HG02759 (cell line): ENCODE measurements at regions not wholly inside any gene's neighbourhood (a gene's known extent, or its start where the extent isn't known, plus 50 kb on each side); places are given as distances from the start of the nearest gene placed in this dataset.

Experiments used
- ATAC-seq: cut with Tn5 transposase; IDR thresholded peaks from one replicate; pipeline ENCODE4 v1.9.1; 2021; ENCODE audit warnings: mild to moderate bottlenecking, moderate library complexity; ENCODE audit not compliant: unreplicated experiment

GRCh38 chr12:74899031-74899829 lies 310.4 kb downstream of the KCNC2 start:
- ATAC-seq: no peak

- ATAC-seq: no peak
Measured at GRCh38 chr12:74900232-74900631, 309.4 kb downstream of the KCNC2 start.

GRCh38 chr12:74903522-74903921 lies 306.1 kb downstream of the KCNC2 start:
- ATAC-seq: no peak

DNA sequence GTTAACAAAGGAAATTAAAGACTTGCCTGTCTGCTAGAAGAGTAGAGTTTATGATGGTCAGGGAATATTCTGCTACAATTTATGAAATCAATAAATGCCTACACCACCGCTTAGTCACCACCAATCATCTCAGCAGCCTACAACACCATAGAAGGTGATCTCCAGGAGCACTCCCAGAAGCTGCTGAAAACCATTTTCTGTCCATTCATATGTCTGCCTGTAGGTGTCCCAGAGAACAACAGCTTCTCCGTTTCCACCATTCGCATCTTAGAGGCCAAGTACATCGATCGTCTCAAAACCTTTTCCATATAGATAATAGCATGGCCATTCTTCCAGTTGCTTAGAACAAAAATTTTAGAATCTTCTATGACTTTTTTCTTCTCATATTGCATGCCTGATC lies 303.4 kb downstream of the KCNC2 start:
- ATAC-seq: no peak

- no peak for ATAC-seq
Measured at GRCh38 chr12:74910831-74911230, 298.8 kb downstream of the KCNC2 start.

DNA sequence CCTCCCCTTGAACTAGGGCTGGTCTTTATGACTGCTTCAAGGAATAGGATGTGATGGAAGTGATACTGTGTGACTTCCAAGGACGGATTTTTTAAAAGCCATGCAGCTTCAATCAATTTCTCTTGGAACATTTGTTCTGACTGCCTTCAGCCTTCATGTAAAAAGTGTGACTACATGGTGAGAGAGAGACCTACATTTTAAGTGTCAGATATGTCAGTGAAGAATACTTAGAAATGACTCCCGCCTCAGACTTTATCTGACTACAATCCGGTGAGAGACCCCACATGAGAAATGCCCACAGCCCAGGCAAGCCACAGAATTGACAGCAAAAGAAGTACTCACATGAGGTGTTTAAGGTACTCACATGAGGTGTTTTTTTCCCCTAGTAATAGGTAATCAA lies 295.3 kb downstream of the KCNC2 start:
- ATAC-seq: no peak

- ATAC-seq: no peak
Measured at GRCh38 chr12:74915718-74916117, 293.9 kb downstream of the KCNC2 start.

GRCh38 chr12:74917743-74918142 lies 291.9 kb downstream of the KCNC2 start:
- ATAC-seq: no peak

DNA sequence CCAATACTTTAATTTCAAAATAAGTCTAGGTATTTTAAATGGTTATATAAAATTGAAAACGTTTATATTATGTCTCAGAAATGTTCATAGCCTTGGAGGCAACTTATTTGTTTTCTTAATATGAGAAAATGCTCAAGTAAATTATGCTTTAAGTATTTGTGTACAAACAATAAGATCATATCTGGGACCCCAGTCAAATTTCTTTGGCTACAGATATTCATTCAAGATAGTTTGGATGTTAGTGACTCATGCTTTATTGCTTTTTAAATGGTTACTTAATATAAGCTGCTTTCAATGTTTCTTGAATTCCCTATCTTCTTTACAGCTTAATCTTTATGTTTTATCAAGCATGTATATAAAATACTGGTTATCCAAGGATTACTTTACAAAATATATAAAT lies 291.3 kb downstream of the KCNC2 start:
- ATAC-seq: no peak

- ATAC-seq: no peak
Measured at GRCh38 chr12:74922117-74922516, 287.5 kb downstream of the KCNC2 start.

- no peak for ATAC-seq
Measured at GRCh38 chr12:74922642-74923041, 287.0 kb downstream of the KCNC2 start.

- ATAC-seq: no peak
Measured at GRCh38 chr12:74941670-74942069, 268.0 kb downstream of the KCNC2 start.

DNA sequence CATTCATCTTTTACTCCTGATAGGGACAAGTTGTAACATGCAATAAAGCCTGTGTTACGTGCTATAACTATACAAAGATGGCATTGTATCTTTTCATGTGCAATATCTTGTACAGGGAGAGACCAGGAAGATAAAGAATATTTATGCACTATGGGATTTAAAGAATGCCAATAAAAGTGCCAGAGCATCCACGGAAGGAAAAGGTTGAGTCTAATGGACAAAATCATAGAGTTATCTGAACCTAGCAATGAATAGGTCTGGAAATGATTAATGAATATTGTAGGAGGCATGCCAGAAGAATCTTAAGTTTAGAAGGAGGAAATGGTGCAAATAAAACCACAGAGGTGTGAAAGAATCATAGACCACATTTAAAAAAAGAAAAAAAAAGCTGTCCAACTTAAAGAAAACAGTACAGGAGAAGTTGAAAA lies 263.9 kb downstream of the KCNC2 start:
- ATAC-seq: no peak

DNA sequence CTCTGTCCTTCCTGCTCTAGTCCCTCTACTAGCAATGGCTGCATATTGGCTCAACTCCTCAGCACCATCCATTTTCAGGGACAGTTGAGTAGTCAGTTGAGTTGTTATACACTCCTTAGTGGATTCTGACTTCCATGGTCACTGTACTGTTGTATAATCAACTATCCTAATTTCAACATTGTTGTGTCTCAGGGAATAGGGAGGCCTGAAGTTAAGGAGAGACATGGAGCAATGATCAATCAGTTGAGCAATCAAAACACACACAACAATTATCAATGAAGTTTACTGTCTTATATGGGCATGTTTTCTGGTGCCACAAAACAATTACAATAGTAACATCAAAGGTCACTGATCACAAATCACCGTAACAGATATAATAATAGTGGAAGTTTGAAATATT lies 255.9 kb downstream of the KCNC2 start:
- no peak for ATAC-seq

- ATAC-seq: no peak
Measured at GRCh38 chr12:74957231-74957630, 252.4 kb downstream of the KCNC2 start.

- no peak for ATAC-seq
Measured at GRCh38 chr12:74957634-74958033, 252.0 kb downstream of the KCNC2 start.

DNA sequence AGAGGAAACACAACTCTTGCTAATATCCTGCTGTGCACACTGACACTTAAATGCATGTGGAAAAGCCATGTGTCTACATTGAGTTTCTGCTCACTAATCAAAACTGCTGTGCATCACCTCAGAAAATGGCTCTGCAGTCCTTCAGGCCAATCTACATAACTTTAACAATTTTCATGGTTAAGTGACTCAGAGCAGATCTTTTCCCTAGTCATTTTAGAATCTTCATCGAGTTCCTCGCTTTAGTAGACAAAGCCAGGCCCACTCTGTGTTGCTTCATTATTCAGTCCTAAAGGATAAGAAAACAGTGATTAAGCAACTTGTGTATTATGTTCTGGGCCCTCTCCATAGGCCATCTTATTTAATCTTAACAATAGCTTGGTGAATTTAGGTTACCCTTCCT lies 250.0 kb downstream of the KCNC2 start:
- no peak for ATAC-seq

DNA sequence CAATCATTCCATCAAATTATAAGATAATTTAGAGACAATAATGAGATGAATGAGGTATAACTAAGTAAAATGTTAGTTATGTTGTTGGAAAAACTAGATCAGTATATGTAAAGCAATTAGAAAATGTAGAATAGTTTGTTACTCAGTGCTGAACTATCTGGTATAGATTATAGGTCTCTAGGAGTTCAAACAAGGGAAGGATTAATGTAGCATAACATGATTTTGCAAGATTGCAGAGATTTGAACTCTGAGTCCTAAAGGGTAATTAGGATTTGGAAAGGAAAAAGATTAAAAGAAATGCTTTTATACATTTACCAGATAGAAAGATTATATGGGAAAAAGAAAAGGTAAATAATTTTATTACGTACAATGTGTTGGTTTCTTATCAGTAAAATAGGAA lies 246.3 kb downstream of the KCNC2 start:
- ATAC-seq: no peak

DNA sequence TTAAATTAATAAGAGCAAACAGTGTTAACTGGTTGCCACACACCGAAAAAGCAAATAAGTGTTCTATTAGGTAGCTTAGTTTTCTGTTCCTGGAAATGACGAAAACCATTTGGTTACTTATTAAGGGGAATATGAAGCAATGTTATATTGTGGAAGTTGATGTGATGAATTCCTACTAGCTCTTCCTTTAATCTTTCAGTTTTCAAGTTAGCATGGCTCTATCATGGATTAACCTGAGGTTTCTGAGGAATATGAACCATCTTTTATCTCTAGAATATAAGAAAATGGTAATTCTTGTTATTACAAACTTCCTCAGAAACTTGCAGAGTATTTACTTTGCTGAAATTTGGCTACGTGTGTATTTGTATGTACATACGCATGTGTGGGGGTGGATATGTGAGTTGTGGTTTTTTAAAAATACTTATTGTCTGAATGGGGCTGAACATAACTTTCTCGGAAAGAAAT lies 245.7 kb downstream of the KCNC2 start:
- no peak for ATAC-seq

DNA sequence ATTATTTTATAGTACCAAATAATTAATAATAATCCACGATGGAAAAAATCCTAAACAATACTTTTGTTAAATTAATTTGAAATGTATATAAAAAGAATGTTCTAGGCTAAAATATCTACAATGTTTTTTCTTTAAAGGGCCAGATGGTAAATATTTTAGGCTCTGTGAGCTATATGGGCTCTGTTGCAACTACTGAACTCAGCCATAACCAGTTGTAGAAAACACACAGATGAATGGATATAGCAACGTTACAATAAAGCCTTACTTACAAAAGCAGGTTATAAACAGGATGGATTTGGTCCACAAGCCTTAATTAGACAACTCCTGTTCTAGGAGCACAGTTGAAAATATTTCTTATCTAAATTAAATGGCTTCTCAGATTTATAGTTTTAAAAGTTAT lies 245.2 kb downstream of the KCNC2 start:
- no peak for ATAC-seq

- ATAC-seq: no peak
Measured at GRCh38 chr12:74971201-74971600, 238.4 kb downstream of the KCNC2 start.

GRCh38 chr12:74977832-74978481 lies 231.7 kb downstream of the KCNC2 start:
- ATAC-seq: no peak
